Chondrocyte (in vitro differentiated cells): ENCODE measurements at regions not wholly inside any gene's neighbourhood (a gene's known extent, or its start where the extent isn't known, plus 50 kb on each side); places are given as distances from the start of the nearest gene placed in this dataset.
A peak's percentile ranks its signal among the peaks of the same experiment; 100 is the strongest.
"Not testable (repeated sequence)": the region's sequence is repeated elsewhere in the genome, so short reads cannot be mapped to it uniquely, and the experiment has no call there.

Source experiments
- DNase-seq: peaks from one replicate; pipeline ENCODE4 v3.0.0; 2021; ENCODE audit warnings: mixed read lengths, low spot score
- H3K27ac Mint-ChIP-seq: one replicate; pipeline ENCODE4 v1.8.0; 2021; ENCODE audit warnings: mild to moderate bottlenecking, moderate library complexity, mixed read lengths; ENCODE audit not compliant: unreplicated experiment
- H3K27me3 Mint-ChIP-seq: 2 replicates; pipeline ENCODE4 v1.8.0; 2021; ENCODE audit warnings: low read depth, mixed read lengths
- H3K36me3 Mint-ChIP-seq: 2 replicates; pipeline ENCODE4 v1.8.0; 2021; ENCODE audit warnings: low read depth, mixed read lengths
- H3K4me1 Mint-ChIP-seq: 2 replicates; pipeline ENCODE4 v1.8.0; 2021; ENCODE audit warnings: low read depth, mild to moderate bottlenecking, mixed read lengths
- H3K4me3 Mint-ChIP-seq: one replicate; pipeline ENCODE4 v1.8.0; 2021; ENCODE audit warnings: mild to moderate bottlenecking, moderate library complexity, mixed read lengths; ENCODE audit not compliant: unreplicated experiment
- H3K9me3 Mint-ChIP-seq: 2 replicates; pipeline ENCODE4 v1.8.0; 2021; ENCODE audit warnings: low read depth, mixed read lengths
- TF ChIP-seq, protein P1 (sequence below): fragments of 200-600 bp; sonication (generic); IDR thresholded peaks from 2 replicates; pipeline ENCODE4 v1.5.0; 2021; ENCODE audit warnings: antibody characterized with exemption, mild to moderate bottlenecking, moderate library complexity

DNA sequence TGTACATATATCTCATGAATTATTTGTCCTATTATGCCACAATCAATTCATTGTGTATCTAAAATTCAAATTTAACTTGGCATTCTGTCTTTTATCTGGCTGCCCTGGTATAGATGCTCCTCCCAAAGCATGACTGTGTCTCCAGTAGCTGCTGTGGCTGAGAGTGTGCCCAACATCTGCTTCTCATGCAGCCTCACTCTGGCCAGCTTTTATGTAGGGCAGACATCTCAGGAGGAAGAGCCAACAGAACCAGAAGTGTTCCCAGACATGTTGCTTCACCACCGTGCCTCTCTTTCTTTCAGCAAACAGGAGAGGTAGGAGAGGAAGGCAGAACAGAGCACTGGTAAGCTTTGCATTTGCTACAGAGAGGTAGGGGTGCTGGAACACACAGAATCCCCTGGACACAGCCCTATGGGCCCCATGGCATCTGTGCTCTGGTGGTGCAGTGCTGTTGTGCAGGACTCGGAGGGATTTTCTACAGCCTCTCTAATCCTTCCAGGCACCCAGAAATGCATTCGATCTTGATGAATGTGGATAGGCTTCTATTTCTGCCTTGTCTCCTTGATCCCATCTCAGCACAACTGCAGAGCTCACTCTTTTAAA lies 637.1 kb downstream of the UTRN start:
- H3K36me3 Mint-ChIP-seq, result no peaks in the 10 kb centered on the region
- no peaks in the 10 kb centered on the region for H3K4me1 Mint-ChIP-seq
- DNase-seq, result no peak
- no peak overlapping the region for H3K27ac Mint-ChIP-seq
- H3K9me3 Mint-ChIP-seq, result no peaks in the 10 kb centered on the region
- TF ChIP-seq, protein P1, sequence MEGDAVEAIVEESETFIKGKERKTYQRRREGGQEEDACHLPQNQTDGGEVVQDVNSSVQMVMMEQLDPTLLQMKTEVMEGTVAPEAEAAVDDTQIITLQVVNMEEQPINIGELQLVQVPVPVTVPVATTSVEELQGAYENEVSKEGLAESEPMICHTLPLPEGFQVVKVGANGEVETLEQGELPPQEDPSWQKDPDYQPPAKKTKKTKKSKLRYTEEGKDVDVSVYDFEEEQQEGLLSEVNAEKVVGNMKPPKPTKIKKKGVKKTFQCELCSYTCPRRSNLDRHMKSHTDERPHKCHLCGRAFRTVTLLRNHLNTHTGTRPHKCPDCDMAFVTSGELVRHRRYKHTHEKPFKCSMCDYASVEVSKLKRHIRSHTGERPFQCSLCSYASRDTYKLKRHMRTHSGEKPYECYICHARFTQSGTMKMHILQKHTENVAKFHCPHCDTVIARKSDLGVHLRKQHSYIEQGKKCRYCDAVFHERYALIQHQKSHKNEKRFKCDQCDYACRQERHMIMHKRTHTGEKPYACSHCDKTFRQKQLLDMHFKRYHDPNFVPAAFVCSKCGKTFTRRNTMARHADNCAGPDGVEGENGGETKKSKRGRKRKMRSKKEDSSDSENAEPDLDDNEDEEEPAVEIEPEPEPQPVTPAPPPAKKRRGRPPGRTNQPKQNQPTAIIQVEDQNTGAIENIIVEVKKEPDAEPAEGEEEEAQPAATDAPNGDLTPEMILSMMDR, result no peak
- no peak overlapping the region for H3K4me3 Mint-ChIP-seq
- H3K27me3 Mint-ChIP-seq, result no peaks in the 10 kb centered on the region

DNA sequence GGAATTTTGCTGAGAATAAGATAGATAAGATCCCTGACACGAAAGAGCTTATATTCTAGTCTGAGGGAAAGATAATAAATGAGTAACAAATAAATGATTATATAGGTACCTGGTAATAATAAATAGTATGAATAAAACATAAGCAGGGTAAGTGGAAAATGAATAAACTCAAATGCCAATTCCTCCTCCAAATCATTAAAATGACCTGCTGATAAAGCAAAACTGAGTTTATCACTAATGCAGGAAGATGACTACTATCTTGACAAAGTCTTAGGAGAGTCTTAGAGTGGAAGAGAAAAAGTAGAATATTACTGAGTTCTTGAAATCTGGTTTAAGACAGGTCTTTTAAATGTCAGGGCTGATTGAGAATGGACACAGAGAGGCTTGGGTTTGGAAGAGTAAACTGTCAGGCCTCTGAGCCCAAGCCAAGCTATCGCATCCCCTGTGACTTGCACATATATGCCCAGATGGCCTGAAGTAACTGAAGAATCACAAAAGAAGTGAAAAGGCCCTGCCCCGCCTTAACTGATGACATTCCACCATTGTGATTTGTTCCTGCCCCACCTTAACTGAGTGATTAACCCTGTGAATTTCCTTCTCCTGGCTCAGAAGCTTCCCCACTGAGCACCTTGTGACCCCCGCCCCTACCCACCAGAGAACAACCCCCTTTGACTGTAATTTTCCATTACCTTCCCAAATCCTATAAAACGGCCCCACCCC lies 637.8 kb downstream of the UTRN start:
- not testable (repeated sequence) for H3K27me3 Mint-ChIP-seq

DNA sequence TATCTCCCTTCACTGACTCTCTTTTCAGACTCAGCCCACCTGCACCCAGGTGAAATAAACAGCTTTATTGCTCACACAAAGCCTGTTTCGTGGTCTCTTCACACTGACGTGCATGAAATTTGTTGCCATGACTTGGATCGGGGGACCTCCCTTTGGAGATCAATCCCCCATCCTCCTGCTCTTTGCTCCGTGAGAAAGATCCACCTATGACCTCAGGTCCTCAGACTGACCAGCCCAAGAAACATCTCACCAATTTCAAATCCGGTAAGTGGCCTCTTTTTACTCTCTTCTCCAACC lies 638.3 kb downstream of the UTRN start:
- not testable (repeated sequence) for H3K27ac Mint-ChIP-seq, H3K27me3 Mint-ChIP-seq, H3K36me3 Mint-ChIP-seq, H3K4me3 Mint-ChIP-seq, H3K4me1 Mint-ChIP-seq, DNase-seq, H3K9me3 Mint-ChIP-seq

More for the DNA sequence above, 637.8 kb downstream of the UTRN start:
- not testable (repeated sequence) for DNase-seq, H3K4me3 Mint-ChIP-seq, H3K9me3 Mint-ChIP-seq, H3K4me1 Mint-ChIP-seq, H3K36me3 Mint-ChIP-seq, H3K27ac Mint-ChIP-seq

DNA sequence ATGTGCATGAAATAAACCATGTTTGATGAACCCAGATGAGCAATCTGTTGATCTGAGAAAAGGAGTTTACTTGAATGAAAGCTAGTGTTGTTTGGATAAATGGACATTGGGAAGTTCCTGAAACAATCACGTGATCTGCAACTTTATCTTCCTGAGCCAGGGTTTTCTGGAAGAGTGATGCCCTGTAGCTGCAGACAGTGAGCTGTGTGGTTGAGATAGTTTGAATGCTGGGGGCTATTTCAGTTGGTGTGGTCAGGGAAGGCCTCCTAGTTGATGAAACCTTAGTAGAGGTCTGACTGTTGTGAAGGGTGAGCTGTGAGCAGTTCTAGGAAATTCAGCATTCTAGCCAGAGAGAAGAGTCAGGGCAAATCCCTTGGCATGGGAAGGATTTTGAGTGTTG lies 643.7 kb downstream of the UTRN start:
- peaks cover under 1% of the 10 kb centered on the region for H3K9me3 Mint-ChIP-seq
- H3K27me3 Mint-ChIP-seq, result no peaks in the 10 kb centered on the region
- H3K4me1 Mint-ChIP-seq, result no peaks in the 10 kb centered on the region
- no peak overlapping the region for H3K4me3 Mint-ChIP-seq
- TF ChIP-seq, protein P1, result no peak
- no peak overlapping the region for H3K27ac Mint-ChIP-seq
- H3K36me3 Mint-ChIP-seq, result no peaks in the 10 kb centered on the region
- no peak for DNase-seq

DNA sequence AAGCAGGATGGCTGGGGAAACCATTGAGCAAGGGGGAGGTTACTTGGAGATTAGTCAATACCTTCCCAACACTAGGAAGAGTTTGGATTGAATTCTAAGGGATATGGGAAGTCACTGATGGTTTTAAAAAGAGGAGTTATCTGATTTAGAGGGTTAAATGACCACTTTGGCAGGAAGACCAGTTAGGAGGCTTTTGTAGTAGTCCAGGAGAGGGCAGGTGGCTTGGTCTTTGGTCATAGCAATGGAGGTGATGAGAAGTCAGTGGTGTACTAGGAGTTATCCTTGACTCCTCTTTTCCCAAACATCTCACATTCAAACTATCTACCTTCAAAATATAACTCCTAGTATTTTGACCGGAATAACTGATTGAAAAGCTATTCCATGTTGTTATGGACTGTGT lies 644.1 kb downstream of the UTRN start:
- TF ChIP-seq, protein P1, result no peak
- Mint-ChIP-seq H3K4me3 (no peak overlapping the region), H3K27me3 (no peaks in the 10 kb centered on the region), H3K4me1 (no peaks in the 10 kb centered on the region), H3K9me3 (peaks cover 4% of the 10 kb centered on the region), H3K27ac (no peak overlapping the region), H3K36me3 (no peaks in the 10 kb centered on the region)
- no peak for DNase-seq

DNA sequence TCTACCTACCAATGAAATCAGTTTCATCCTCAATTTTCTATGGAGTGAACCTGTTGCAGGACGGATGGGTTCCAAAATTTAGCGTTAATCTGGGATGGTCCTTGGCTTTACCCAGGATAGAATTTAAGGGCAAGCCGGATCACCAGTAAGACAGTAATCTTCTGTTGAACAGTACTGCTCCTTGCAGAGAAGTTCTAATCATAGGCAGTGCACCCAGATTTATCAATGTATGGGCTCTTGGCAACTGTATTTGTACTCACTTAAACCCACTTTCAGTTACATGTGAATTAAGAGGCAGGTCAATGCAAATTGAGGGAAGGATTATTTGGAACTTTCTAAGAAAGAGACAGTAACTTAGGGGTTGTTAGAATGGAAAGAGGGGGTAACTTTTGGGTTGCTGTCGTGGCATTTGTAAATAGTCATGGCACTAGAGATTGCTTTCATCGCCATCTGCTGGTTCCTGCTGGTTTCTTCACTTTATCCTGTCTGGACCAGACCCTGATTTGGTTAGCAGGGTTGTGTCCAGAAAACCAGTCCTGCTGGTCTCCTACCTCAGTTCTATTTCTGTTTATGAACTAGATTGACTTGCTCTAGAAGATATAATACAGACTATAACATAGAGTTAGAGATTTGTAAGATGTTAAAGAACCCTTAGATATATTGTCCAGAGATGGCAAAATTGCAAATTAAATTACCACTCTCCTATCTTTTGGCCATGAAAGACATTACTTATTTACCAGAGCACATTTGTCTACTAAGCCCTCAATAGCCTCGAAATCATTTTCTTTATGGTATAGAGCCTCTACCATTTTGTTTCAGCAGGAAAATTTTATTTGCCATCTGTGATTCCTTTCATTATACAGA lies 646.3 kb downstream of the UTRN start:
- DNase-seq, result no peak
- H3K27ac Mint-ChIP-seq, result no peak overlapping the region
- no peaks in the 10 kb centered on the region for H3K4me1 Mint-ChIP-seq
- H3K27me3 Mint-ChIP-seq, result no peaks in the 10 kb centered on the region
- TF ChIP-seq, protein P1, result peak; percentile 90
- peaks cover 11% of the 10 kb centered on the region for H3K9me3 Mint-ChIP-seq
- no peak overlapping the region for H3K4me3 Mint-ChIP-seq
- peaks cover 4% of the 10 kb centered on the region for H3K36me3 Mint-ChIP-seq
